ENCODE measurements at regions not wholly inside any gene's neighbourhood (a gene's known extent, or its start where the extent isn't known, plus 50 kb on each side); places are given as distances from the start of the nearest gene placed in this dataset.
A peak's percentile ranks its signal among the peaks of the same experiment; 100 is the strongest.
"Not testable (repeated sequence)": the region's sequence is repeated elsewhere in the genome, so short reads cannot be mapped to it uniquely, and the experiment has no call there.

- Histone ChIP-seq H3K4me3 (ENCODE audit: low read depth, low read length) (no peak overlapping the region), H3K27ac (ENCODE audit: insufficient read depth, low read length, poor library complexity, severe bottlenecking) (no peak overlapping the region), H3K36me3 (ENCODE audit: control insufficient read depth, insufficient read depth, low read length) (no peaks in the 10 kb centered on the region), H3K27me3 (ENCODE audit: control insufficient read depth, insufficient read depth, low read length) (no peaks in the 10 kb centered on the region), H3K9me3 (ENCODE audit: control insufficient read depth in 2 of 2, low read length in 2 of 2) (peaks cover 6 to 7% of the 10 kb centered on the region in 2 experiments), H3K4me1 (ENCODE audit: control insufficient read depth, insufficient read depth, low read length, poor library complexity, severe bottlenecking) (no peaks in the 10 kb centered on the region)
- peaks cover 0 to 8% (median 3%) of the 10 kb centered on the region in 7 donors for H3K9me3 Mint-ChIP-seq
- H3K27ac Mint-ChIP-seq = no peak overlapping the region
- H3K4me1 Mint-ChIP-seq = peaks cover 0 to 3% (median 0%) of the 10 kb centered on the region in 4 donors
- no peaks in the 10 kb centered on the region for H3K27me3 Mint-ChIP-seq
- H3K4me3 Mint-ChIP-seq = no peak overlapping the region
- H3K36me3 Mint-ChIP-seq = peaks cover under 1% of the 10 kb centered on the region
- no peak for DNase-seq
- ATAC-seq (ENCODE audit: low read depth in 2 of 2) = no peak
Measured at GRCh38 chr10:8173866-8174243, 119.4 kb downstream of the GATA3 start.

GRCh38 chr10:8174762-8175161 is 120.3 kb downstream of the GATA3 start:
- Histone ChIP-seq H3K27ac (ENCODE audit: insufficient read depth, low read length, poor library complexity, severe bottlenecking) (no peak overlapping the region), H3K4me1 (ENCODE audit: control insufficient read depth, insufficient read depth, low read length, poor library complexity, severe bottlenecking) (no peaks in the 10 kb centered on the region), H3K4me3 (ENCODE audit: low read depth, low read length) (no peak overlapping the region), H3K9me3 (ENCODE audit: control insufficient read depth in 2 of 2, low read length in 2 of 2) (no peaks in the 10 kb centered on the region), H3K27me3 (ENCODE audit: control insufficient read depth, insufficient read depth, low read length) (no peaks in the 10 kb centered on the region), H3K36me3 (ENCODE audit: control insufficient read depth, insufficient read depth, low read length) (no peaks in the 10 kb centered on the region)
- Mint-ChIP-seq H3K27ac (no peak overlapping the region), H3K4me3 (no peak overlapping the region), H3K36me3 (no peaks in the 10 kb centered on the region), H3K27me3 (no peaks in the 10 kb centered on the region), H3K4me1 (peaks cover 0 to 3% (median 0%) of the 10 kb centered on the region in 4 donors), H3K9me3 (peaks cover 0 to 3% (median 0%) of the 10 kb centered on the region in 7 donors)
- no peak for ATAC-seq (ENCODE audit: low read depth in 2 of 2)
- DNase-seq = no peak

- not testable (repeated sequence) for H3K27me3 ChIP-seq (ENCODE audit: control insufficient read depth, insufficient read depth, low read length); H3K9me3 ChIP-seq (ENCODE audit: control insufficient read depth in 2 of 2, low read length in 2 of 2); H3K27ac Mint-ChIP-seq; H3K4me1 ChIP-seq (ENCODE audit: control insufficient read depth, insufficient read depth, low read length, poor library complexity, severe bottlenecking); DNase-seq; H3K36me3 Mint-ChIP-seq; H3K36me3 ChIP-seq (ENCODE audit: control insufficient read depth, insufficient read depth, low read length); H3K4me3 Mint-ChIP-seq; H3K27me3 Mint-ChIP-seq; H3K4me3 ChIP-seq (ENCODE audit: low read depth, low read length); H3K27ac ChIP-seq (ENCODE audit: insufficient read depth, low read length, poor library complexity, severe bottlenecking); ATAC-seq (ENCODE audit: low read depth in 2 of 2); H3K9me3 Mint-ChIP-seq
- peaks cover 0 to 10% (median 3%) of the 10 kb centered on the region in 4 donors for H3K4me1 Mint-ChIP-seq
Measured at GRCh38 chr10:8177526-8177925, 123.0 kb downstream of the GATA3 start.

GRCh38 chr10:8179773-8180172 is 125.3 kb downstream of the GATA3 start:
- H3K4me3 ChIP-seq (ENCODE audit: low read depth, low read length) = not testable (repeated sequence)

GRCh38 chr10:8180360-8181109 is 126.0 kb downstream of the GATA3 start:
- Histone ChIP-seq H3K27me3 (ENCODE audit: control insufficient read depth, insufficient read depth, low read length) (no peaks in the 10 kb centered on the region), H3K4me1 (ENCODE audit: control insufficient read depth, insufficient read depth, low read length, poor library complexity, severe bottlenecking) (peaks cover 16% of the 10 kb centered on the region), H3K27ac (ENCODE audit: insufficient read depth, low read length, poor library complexity, severe bottlenecking) (no peak overlapping the region), H3K4me3 (ENCODE audit: low read depth, low read length) (no peak overlapping the region), H3K9me3 (ENCODE audit: control insufficient read depth in 2 of 2, low read length in 2 of 2) (no peaks in the 10 kb centered on the region), H3K36me3 (ENCODE audit: control insufficient read depth, insufficient read depth, low read length) (no peaks in the 10 kb centered on the region)
- Mint-ChIP-seq H3K27ac (peak overlapping the region in 1 of 3 donors; percentile 33), H3K9me3 (peaks cover 0 to 1% (median 0%) of the 10 kb centered on the region in 7 donors), H3K4me1 (peaks cover 14 to 32% (median 21%) of the 10 kb centered on the region in 4 donors), H3K27me3 (no peaks in the 10 kb centered on the region), H3K4me3 (no peak overlapping the region), H3K36me3 (no peaks in the 10 kb centered on the region)
- DNase-seq = no peak
- ATAC-seq (ENCODE audit: low read depth in 2 of 2) = no peak

More at GRCh38 chr10:8179773-8180172, 125.3 kb downstream of the GATA3 start:
- H3K9me3 ChIP-seq (ENCODE audit: control insufficient read depth in 2 of 2, low read length in 2 of 2); H3K36me3 ChIP-seq (ENCODE audit: control insufficient read depth, insufficient read depth, low read length); DNase-seq; H3K4me3 Mint-ChIP-seq; H3K9me3 Mint-ChIP-seq; H3K27ac Mint-ChIP-seq; H3K27ac ChIP-seq (ENCODE audit: insufficient read depth, low read length, poor library complexity, severe bottlenecking); H3K36me3 Mint-ChIP-seq; H3K27me3 ChIP-seq (ENCODE audit: control insufficient read depth, insufficient read depth, low read length); H3K27me3 Mint-ChIP-seq; ATAC-seq (ENCODE audit: low read depth in 2 of 2): not testable (repeated sequence)
- H3K4me1 ChIP-seq (ENCODE audit: control insufficient read depth, insufficient read depth, low read length, poor library complexity, severe bottlenecking) = peaks cover 16% of the 10 kb centered on the region
- H3K4me1 Mint-ChIP-seq = peaks cover 12 to 29% (median 18%) of the 10 kb centered on the region in 4 donors

- Mint-ChIP-seq H3K4me3 (no peak overlapping the region), H3K9me3 (peaks cover 0 to 1% (median 0%) of the 10 kb centered on the region in 7 donors), H3K27ac (peak overlapping the region in 2 of 3 donors; percentile 74 to 75), H3K36me3 (no peaks in the 10 kb centered on the region), H3K27me3 (no peaks in the 10 kb centered on the region), H3K4me1 (peaks cover 19 to 32% (median 21%) of the 10 kb centered on the region in 4 donors)
- Histone ChIP-seq H3K27ac (ENCODE audit: insufficient read depth, low read length, poor library complexity, severe bottlenecking) (no peak overlapping the region), H3K4me3 (ENCODE audit: low read depth, low read length) (no peak overlapping the region), H3K4me1 (ENCODE audit: control insufficient read depth, insufficient read depth, low read length, poor library complexity, severe bottlenecking) (peaks cover 16% of the 10 kb centered on the region), H3K27me3 (ENCODE audit: control insufficient read depth, insufficient read depth, low read length) (no peaks in the 10 kb centered on the region), H3K36me3 (ENCODE audit: control insufficient read depth, insufficient read depth, low read length) (no peaks in the 10 kb centered on the region), H3K9me3 (ENCODE audit: control insufficient read depth in 2 of 2, low read length in 2 of 2) (no peaks in the 10 kb centered on the region)
- no peak for DNase-seq
- no peak for ATAC-seq (ENCODE audit: low read depth in 2 of 2)
Measured at GRCh38 chr10:8181496-8182157, 127.1 kb downstream of the GATA3 start.

GRCh38 chr10:8182806-8183205 is 128.3 kb downstream of the GATA3 start:
- Mint-ChIP-seq H3K27me3 (no peaks in the 10 kb centered on the region), H3K36me3 (no peaks in the 10 kb centered on the region), H3K27ac (peak overlapping the region; percentile 78 to 81 (median 78)), H3K4me3 (peak overlapping the region; percentile 17 to 66 (median 34)), H3K9me3 (peaks cover 0 to 1% (median 0%) of the 10 kb centered on the region in 7 donors), H3K4me1 (peaks cover 19 to 32% (median 21%) of the 10 kb centered on the region in 4 donors)
- peak overlapping the region; percentile 82 for H3K4me3 ChIP-seq (ENCODE audit: low read depth, low read length)
- DNase-seq (no peak), ATAC-seq (ENCODE audit: low read depth in 2 of 2) (no peak)
- H3K27me3 ChIP-seq (ENCODE audit: control insufficient read depth, insufficient read depth, low read length) = no peaks in the 10 kb centered on the region
- H3K27ac ChIP-seq (ENCODE audit: insufficient read depth, low read length, poor library complexity, severe bottlenecking) = peak overlapping the region; percentile 75
- no peaks in the 10 kb centered on the region for H3K9me3 ChIP-seq (ENCODE audit: control insufficient read depth in 2 of 2, low read length in 2 of 2)
- no peaks in the 10 kb centered on the region for H3K36me3 ChIP-seq (ENCODE audit: control insufficient read depth, insufficient read depth, low read length)
- H3K4me1 ChIP-seq (ENCODE audit: control insufficient read depth, insufficient read depth, low read length, poor library complexity, severe bottlenecking) = peaks cover 16% of the 10 kb centered on the region
